NCI-H2196 (cell line): ENCODE measurements at regions not wholly inside any gene's neighbourhood (a gene's known extent, or its start where the extent isn't known, plus 50 kb on each side); places are given as distances from the start of the nearest gene placed in this dataset.
A peak's percentile ranks its signal among the peaks of the same experiment; 100 is the strongest.
"Not testable (repeated sequence)": the region's sequence is repeated elsewhere in the genome, so short reads cannot be mapped to it uniquely, and the experiment has no call there.

Experiments used
- DNase-seq: peaks from one replicate; lab custom pipeline; 2025; ENCODE audit not compliant: unreplicated experiment; lab: John Stamatoyannopoulos, UW

DNA sequence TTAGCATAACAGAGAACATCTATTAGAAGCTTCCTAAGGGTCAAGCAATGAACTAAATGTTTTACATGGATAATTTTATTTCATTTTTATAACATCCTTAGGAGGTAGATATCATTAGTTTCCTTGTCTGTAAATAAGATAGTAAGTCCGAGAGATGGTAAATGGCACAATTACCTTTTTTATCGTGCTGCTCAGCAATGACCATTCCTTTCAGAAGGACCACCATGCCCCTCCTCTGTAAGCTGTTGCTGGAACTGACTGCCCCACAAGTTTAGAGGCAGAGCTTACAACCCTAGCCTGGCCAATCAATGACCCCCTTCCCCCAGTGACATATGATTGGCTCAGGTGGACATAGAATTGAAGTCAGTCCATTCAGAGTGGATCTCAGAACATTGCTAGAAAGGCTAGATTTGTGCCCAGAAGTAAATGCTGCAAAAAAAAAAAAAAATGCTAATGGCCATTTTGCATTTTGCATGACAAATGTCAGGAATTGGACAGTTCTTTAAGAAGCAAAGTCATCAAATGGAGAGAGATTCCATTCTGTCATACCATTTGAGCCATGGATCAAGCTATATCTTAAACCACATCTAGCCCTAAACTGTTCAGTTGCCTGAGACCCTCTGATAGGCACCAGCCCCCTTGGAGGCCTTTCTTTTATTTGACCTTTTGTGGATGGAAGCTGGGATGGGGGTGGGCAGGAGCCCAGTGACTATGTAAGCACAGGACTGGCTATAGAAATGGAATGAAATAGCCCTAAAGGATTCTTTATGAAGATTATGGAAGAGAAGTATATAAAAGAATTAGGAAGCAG, 668.3 kb downstream of the UQCRFS1 start:
- DNase-seq: no peak

DNA sequence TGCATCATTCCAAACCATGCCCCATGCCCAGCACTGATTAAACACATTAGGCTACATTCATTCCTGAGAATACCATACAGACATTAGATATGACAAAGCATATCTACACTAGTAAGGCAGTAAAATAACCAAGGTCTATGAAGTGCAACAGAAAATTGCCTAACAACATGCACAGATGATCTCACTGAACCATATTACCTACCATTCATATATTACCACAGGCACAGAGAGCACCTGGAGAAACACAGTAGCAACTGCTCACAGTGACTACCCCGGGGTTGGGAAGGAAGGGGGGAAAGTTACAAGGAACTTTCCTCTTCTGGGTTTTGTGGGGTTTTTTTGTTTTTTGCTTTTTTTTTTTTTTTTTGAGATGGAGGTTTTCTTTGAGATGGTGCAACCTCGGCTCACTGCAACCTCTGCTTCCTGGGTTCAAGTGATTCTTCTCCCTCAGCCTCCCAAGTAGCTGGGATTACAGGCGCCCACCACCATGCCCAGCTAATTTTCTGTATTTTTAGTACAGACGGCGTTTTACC, 669.6 kb downstream of the UQCRFS1 start:
- DNase-seq: no peak

DNA sequence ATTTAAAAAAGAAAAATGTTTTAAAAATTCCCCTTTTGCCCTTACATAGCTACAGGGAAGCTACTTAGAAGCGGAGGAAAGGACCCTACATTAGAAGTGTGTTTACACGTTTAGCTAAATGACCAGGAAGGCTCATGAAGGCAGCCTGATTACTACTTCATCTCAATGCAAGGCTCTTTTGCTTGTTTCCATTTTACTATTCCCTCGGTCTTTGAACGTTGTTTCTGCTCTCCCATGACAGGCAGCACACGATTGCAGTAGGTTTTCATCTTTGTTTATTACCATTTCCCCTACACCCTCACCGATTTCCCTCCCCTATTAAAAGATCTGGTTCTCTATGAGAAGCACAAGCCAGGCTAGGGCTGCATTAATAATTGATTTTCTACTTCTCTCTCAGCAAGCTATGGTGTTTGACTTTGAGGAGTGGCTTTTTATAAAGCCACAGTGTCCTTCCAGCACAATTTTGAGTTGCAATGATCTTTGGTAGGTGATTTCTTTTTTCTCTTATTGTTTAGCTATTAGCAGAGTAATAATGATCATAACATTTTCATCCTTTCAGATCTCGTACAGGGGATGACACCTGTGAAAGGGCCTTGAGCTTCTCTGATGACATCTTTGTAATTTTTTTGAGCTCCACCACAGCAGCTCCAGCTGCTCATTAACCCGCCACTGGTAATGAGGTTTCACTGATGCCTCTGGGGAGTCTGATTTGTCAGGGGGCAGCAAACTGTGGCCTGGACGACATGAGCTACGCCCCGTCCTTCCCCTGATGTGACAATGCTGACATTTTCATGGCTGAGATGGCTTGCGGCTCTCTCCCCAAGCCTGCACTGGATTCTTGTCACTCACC, 670.3 kb downstream of the UQCRFS1 start:
- DNase-seq: no peak

DNA sequence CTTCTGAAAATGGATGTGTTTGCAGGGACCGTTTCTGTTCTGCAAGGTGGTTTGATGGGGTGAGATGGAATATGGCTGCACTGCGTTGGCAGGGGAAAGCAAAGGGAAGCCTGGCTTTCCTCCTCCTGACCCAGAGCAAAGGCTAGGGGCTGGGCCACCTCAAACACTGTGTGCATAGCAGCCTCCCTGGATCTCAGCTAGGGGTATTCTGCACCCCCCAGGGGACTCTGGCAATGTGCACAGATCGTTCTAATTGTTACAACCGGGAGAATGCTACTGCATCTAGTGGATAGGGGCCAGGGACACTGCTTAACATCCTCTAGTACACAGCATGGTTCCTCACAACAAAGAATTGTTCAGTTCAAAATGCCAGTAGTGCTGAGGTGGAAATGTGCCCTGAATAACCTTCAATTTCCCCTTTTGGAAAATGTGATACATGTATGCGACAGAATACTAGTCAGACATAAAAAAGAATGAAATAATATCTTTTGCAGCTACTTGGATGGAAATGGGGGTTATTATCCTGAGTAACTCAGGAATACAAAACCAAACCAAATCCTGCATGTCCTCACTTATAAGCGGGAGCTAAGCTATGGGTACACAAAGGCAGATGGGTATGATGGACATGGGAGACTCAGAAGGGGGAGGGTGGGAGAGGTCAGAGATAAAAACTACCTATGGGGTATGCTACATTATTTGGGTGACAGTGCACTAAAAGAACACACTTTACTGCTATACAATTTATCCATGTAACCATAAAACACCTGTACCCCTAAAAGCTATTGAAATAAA, 671.2 kb downstream of the UQCRFS1 start:
- no peak for DNase-seq

DNA sequence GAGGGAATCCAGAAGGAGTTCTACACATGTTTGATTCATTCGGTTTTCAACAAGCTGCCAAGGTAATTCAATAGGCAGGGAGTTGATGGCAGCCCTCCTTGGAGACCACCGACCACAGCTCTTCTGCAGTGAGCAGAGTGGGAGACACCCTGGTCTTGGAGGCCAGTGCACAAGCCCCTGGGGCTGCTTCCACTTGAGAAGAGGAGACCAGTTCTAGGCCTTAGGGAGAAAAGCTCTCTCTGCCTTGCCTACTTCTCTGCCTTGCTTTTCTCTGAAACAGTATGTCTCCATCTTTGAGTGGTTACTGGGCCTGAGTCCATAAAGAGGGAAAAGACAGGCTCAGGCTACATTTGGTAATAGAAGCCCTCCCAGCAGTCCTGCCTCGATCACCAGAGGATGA, 671.9 kb downstream of the UQCRFS1 start:
- DNase-seq: no peak

DNA sequence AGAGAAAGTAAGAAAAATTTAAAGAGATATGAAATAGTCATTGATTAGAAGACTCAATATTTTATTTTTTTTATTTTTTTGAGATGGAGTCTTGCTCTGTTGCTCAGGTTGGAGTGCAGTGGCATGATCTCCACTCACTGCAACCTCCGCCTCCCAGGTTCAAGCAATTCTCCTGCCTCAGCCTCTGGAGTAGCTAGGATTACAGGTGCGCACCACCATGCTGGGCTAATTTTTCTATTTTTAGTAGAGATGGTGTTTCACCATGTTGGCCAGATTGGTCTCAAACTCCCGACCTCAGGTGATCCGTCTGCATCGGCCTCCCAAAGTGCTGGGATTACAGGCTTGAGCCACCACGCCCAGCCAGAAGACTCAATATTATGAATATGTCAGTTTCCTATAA, 672.6 kb downstream of the UQCRFS1 start:
- DNase-seq: not testable (repeated sequence)

DNA sequence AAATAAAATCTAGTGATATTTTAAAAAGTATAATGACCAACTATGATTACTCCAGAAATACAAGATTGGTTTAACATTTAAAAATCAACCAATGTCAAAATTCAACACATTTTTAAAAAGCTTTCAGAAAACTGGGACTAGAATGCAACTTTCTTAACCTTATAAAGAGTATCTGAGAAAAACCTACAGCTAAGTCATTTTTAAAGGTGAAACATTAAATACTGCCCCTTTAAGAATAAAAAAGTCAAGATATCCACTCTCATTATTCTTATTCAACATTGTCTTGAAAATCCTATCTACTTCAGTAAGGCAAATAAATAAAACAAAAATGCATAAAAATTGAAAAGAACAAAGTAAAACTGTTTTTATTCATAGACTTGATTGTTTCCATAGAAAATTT, 673.2 kb downstream of the UQCRFS1 start:
- DNase-seq: no peak

DNA sequence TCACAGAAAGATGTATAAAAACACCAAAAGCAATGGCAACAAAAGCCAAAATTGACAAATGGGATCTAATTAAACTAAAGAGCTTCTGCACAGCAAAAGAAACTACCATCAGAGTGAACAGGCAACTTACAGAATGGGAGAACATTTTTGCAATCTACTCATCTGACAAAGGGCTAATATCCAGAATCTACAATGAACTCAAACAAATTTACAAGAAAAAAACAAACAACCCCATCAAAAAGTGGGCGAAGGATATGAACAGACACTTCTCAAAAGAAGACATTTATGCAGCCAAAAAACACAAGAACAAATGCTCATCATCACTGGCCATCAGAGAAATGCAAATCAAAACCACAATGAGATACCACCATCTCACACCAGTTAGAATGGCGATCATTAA, 674.4 kb downstream of the UQCRFS1 start:
- not testable (repeated sequence) for DNase-seq

DNA sequence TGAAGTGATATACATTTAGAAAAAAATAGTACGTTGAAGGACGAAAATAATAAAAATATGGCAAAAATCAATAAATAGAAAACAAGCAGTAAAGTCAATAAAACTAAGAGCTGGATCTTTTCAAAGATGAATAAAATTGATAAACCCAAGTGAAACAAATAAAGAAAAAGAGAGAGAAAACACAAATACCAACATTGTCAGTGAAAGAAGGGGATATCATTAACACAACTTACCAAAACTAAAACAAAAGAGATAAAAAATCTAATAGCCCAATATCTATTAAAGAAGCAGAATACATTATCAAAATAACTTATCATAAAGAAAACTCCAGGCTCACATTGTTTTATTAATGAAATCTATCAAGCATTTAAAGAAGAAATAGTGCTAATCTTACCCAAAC, 675.1 kb downstream of the UQCRFS1 start:
- no peak for DNase-seq

DNA sequence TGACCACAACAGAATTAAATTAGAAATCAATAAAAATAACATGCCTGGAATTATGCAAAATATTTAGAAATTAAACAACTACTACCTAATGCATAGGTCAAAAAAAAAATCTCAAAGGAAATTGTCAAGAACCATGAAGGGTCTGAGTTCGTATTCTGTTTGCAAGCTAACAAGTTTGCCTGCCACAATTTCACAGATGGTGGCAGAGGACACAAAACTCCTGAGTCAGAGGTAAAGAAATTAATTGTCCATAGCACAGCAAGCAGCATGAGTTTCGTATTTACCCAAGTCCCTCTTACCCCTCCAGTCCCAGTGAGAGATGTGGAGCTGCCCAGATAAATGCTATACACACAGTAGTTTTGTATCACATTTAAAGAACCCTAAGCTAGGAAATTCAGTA, 675.9 kb downstream of the UQCRFS1 start:
- DNase-seq: no peak

DNA sequence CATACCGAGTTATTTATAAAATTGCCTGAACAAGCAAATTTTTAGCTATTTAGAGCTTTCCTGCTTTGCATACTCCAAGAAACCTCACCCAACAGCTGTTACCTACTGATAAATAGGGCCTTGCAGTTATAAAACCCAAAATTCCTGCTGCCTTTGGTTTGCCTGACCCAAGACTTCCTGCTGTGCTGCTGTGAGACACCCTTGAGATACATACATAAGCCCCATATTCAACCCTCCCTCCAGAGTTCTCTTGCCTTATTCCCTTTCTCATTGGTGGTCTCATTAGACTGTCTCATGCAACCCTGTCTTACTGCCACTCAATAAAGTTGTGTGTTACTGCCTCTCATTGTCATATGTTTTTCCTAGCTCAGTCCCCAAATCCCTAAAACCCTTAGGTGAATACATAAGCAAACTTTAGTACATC, 677.6 kb downstream of the UQCRFS1 start:
- no peak for DNase-seq

DNA sequence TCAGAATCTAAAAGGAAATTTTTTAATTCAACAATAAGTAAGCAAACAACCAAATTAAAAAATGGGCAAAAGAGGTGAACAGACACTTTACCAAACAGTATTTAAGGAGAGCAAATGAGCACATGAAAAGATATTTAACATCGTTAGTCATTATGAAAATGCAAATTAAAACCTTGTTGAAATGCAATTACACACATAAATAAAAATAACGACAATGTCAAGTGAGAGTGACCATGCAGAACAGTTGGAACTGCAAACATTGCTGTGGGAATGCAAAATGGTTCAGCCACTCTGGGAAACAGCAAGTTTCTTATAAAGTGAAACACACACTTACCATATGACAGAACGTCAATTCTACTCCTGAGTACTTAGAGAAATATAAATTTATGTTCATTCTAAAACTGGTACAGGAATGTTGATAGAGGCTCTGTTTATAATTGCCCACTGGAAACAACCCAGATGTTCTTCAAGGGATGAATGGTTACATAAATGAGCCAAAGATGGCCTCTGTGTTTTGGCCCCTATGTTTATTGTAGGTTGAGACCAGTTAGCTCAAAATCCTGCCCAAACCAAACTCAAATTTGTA, 678.1 kb downstream of the UQCRFS1 start:
- no peak for DNase-seq

DNA sequence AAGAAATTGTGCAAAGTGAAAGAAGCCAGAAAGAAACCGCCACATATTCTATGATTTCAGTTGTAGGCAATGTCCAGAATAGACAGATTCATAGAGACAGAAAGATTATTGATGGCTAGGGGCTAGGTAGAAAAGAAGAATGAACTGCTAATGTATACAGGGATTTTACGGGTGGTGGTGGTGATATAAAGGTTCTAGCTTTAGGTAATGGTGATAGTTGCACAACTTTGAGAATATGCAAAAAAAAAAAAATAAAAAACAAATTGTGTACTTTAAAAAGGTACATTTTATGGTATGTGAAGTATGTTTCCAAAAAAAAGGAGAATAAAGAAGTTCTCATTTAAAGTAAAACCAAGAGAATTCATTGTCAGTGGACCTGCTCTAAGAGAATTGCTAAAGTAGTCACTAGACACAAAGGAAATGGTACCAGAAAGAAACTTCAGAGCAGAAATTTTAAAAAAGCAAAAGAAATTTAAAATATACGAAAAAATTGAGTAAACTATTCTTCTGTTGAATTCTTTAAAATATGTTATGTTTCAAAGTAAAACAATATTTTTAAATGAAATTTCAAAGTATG, 680.1 kb downstream of the UQCRFS1 start:
- DNase-seq: no peak

DNA sequence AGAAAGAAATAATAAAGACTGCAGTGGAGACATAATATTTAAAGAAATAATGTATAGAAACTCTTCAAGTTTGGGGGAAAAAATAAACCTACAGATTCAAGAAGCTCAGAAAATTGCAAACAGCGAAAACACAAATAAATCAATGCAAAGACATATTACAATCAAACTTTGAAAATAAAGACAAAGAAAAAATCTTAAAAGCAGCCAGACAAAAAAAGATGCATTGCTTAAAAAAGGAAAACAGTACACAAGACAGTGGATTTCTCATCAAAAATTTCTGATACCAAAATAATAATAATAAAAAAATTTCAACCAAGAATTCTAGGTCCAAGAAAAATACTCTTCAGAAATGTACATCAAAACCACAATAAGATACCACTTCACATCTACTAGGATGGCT, 681.0 kb downstream of the UQCRFS1 start:
- no peak for DNase-seq

DNA sequence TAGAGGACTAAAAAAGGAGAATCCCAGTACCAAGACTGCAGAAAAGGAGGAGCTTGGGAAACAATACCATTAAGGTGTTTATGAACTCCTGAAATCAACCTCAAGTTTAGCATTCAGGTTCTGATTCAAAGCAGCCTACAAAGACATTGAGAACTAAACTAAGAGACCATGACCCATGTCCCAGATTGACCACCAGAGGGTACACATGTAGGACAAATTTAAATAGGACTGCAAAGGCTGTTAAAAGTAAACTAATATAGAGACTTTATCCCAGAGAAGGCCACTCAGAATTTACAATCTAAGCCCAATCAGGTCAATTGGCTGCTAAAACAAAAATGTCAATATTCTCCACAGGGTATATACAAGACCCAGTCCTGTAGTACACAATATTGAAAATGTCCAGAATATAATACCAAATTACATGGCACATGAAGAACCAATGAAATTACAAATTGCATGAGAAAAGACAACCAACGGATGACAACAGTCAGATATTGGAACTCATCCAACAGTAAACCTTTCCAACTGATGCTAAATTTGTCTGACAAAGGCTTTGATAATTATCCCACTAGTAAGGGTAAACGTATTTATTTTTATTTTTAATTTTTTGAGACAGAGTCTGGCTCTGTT, 682.4 kb downstream of the UQCRFS1 start:
- no peak for DNase-seq

DNA sequence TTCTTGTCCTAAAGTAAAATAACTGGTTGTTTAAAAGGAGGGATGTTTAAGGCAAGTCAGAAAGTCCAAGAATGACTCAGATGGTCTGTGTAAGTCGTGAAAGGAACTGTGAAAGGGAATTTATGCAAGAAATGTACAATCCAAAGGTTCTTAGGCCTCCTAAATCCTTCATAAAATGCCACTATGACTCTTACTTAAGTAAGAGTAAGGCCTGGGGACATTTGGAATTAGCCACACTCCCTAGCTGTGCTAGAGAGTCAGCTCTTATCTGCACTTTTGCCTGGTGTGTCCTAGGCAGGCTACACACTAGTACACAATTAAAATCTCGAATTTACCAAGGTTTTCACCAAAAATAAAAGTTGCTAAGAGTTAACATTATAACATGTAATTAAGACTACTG, 686.9 kb downstream of the UQCRFS1 start:
- DNase-seq: no peak

DNA sequence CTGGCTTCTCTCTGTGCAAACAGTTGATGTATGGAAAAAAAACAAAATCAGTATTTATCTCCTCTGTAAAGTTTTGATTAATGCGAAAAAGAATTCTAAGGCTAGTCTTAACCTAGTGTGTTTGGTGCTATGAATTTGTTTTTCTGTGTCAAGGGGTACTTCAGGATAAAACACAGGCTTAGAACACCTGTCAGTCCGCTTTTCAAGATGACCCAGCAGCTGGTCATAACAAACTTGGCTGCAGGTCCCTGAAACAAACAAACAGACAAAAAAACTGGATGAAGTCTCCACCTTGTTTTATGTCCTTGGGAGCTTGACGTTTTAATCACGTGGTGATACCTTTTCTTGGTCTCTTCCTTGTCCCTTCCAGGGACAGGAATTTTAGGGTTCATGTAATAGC, 689.3 kb downstream of the UQCRFS1 start:
- peak; percentile 56 for DNase-seq

DNA sequence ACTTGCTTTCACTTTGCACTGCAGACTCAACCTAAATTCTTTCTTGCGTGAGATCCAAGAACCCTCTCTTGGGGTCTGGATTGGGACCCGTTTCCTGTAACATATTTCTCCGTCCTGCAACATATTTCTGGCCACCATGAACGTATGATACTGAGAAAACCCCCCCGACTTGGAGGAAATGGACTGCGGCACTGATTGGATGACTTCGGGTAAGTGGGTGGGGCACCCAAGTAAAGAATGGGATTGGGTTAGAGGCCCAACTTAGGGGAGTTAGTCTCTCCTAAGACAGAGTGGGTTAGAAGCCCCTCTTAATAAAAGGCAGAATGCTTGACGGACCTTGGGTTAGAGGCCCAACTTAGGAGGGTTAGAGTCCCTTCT, 690.4 kb downstream of the UQCRFS1 start:
- no peak for DNase-seq

DNA sequence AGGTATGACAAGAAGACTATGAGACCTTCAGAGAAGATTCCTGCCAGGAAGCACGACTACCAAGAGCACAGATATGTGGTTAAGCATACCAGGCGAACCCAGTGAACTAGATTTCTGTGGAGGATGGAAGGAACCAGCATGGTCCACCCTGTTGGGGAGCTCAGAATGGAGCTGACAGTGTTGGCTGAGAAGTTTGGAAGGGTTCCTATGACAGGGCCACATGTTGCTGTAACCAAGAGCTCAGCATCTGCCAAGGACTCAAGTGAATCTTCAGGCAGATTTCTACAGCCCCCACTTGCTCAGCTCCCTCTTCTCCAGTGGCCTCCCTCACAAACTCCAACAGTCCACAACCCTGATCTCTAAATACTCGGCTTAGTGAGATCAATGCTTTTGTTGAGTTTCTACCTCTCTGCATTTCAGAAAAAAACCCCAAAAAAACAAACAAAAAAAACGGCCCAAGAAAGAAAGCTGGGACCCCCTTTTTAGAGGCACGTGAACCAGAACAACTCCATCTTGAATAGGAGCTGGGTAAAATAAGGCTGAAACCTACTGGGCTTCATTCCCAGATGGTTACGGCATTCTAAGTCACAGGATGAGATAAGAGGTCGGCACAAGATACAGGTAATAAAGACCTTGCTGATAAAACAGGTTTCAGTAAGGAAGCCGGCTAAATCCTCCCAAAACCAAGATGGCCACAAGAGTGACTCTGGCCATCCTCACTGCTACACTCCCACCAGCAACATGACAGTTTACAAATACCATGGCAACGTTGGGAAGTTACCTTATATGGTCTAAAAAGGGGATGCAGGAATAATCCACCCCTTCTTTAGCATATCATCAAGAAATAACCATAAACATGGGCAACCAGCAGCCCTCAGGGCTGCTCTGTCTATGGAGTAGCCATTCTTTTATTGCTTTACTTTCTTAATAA, 691.1 kb downstream of the UQCRFS1 start:
- no peak for DNase-seq
